Panc1 (cell line): ENCODE measurements at regions not wholly inside any gene's neighbourhood (a gene's known extent, or its start where the extent isn't known, plus 50 kb on each side); places are given as distances from the start of the nearest gene placed in this dataset.

Experiments used
- ATAC-seq: fragments of 200-7000 bp; cut with Tn5 transposase; 2 replicates; pipeline ENCODE4 v1.9.1; 2020; ENCODE audit warnings: mild to moderate bottlenecking, moderate library complexity
- BruUV-seq: library from RNA; stranded (reverse); fragments of 400-500 nt; replicated peaks from 2 replicates; lab custom pipeline; 2021; lab: Mats Ljungman, UMichigan
- CTCF ChIA-PET: fragments of 300-600 bp; sonication (Branson Sonifier 250); formaldehyde crosslinking; loops from one replicate; lab custom pipeline; 2022; ENCODE audit warnings: antibody characterized with exemption; lab: Charles Lee
- POLR2A ChIA-PET: fragments of 300-600 bp; sonication (Branson Sonifier 250); formaldehyde crosslinking; loops from one replicate; lab custom pipeline; 2022; ENCODE audit warnings: antibody characterized with exemption; lab: Charles Lee
- DNase-seq: peaks from one replicate; pipeline ENCODE4 v3.0.0-alpha.2; 2010; ENCODE audit warnings: low read depth, low spot score
- H3K27ac ChIP-seq: 2 replicates; pipeline ENCODE4 v1.5.1; 2011; ENCODE audit warnings: mild to moderate bottlenecking, low read length, inconsistent platforms
- H3K27me3 ChIP-seq: fragments of 200-500 bp; sonication (Bioruptor generic); 2 replicates; pipeline ENCODE4 v1.6.0; 2014; ENCODE audit warnings: low read length, inconsistent platforms; ENCODE audit not compliant: control insufficient read depth, insufficient read depth
- H3K36me3 ChIP-seq: fragments of 200-500 bp; sonication (Bioruptor generic); 2 replicates; pipeline ENCODE4 v1.5.1; 2014; ENCODE audit warnings: inconsistent platforms, mild to moderate bottlenecking, low read length, moderate library complexity; ENCODE audit not compliant: control insufficient read depth, insufficient read depth
- H3K4me1 ChIP-seq: 2 replicates; pipeline ENCODE4 v1.5.1; 2011; ENCODE audit warnings: inconsistent platforms, mild to moderate bottlenecking, low read length, moderate library complexity; ENCODE audit not compliant: control insufficient read depth, insufficient read depth
- H3K4me3 ChIP-seq, 2 experiments: 2 replicates each; pipeline ENCODE4 v1.5.1; 2011 to 2012; ENCODE audit warnings: low read depth in 2 of 2, low read length in 2 of 2, mild to moderate bottlenecking in 2 of 2, inconsistent platforms in 1 of 2, moderate library complexity in 1 of 2
- H3K9me3 ChIP-seq: fragments of 200-500 bp; sonication (Bioruptor generic); 2 replicates; pipeline ENCODE4 v1.5.1; 2014; ENCODE audit warnings: low read depth, mild to moderate bottlenecking, inconsistent platforms, low read length, moderate library complexity; ENCODE audit not compliant: control insufficient read depth, insufficient read depth
- POLR2AphosphoS5 ChIP-seq: IDR thresholded peaks from 2 replicates; pipeline ENCODE4 v1.6.1; 2012; ENCODE audit warnings: mild to moderate bottlenecking, low read depth, low read length, moderate library complexity
- SIN3A ChIP-seq: IDR thresholded peaks from 2 replicates; pipeline ENCODE4 v1.6.1; 2012; ENCODE audit warnings: low read depth, mild to moderate bottlenecking, low read length, moderate library complexity, borderline replicate concordance; ENCODE audit not compliant: insufficient read depth
- TCF7L2 ChIP-seq: IDR thresholded peaks from 2 replicates; pipeline ENCODE4 v1.6.1; 2011; ENCODE audit warnings: mild to moderate bottlenecking, low read depth, low read length, inconsistent platforms
- in situ Hi-C: cut with HindIII; loops from 2 replicates; pipeline ENCODE4 v1.10.0; 2016; ENCODE audit warnings: low sequenced_read_pairs, low pct_unique_long_range_greater_than_20kb
- intact Hi-C: fragments of 100-400 bp; cut with micrococcal nuclease; formaldehyde crosslinking; loops from one replicate; pipeline ENCODE4 v1.10.0; 2022; ENCODE audit not compliant: unreplicated experiment
- TF ChIP-seq, protein P1 (sequence below), 2 experiments: IDR thresholded peaks; 2 replicates each; pipeline ENCODE4 v1.6.1; 2011 to 2012; ENCODE audit warnings: low read depth in 2 of 2, control low read depth in 1 of 2, low read length in 1 of 2, mild to moderate bottlenecking in 1 of 2, moderate library complexity in 1 of 2; ENCODE audit not compliant: insufficient read depth in 1 of 2
- TF ChIP-seq, protein P2 (sequence below): fragments of 450-650 bp; IDR thresholded peaks from 2 replicates; pipeline ENCODE4 v1.5.1; 2017; ENCODE audit warnings: mild to moderate bottlenecking

DNA sequence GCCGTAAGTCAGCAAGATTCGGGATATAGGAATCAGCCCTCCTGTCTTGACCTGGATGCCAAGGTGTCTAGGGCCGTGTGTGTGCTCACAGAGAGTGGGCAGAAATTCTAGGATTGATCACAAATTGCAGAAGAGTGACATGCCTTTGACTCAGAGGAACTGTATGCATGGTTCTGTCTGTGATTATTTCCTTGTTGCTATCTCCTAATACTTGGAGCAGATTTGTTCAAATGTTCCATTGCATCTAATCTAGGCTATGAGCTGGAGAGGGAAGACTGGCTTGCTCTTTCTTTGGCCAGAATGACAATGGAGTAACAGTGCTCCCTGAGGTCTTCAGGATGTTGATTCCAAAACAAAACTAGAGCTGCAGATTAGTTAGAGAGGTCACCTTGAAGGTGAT lies 115.0 kb downstream of the EN1 start:
- ChIA-PET CTCF (no interaction called here), POLR2A (no interaction called here)
- intact Hi-C loops (no loop called here), in situ Hi-C loops (no loop called here)
- DNase-seq (no peak), ATAC-seq (no peak)
- Histone ChIP-seq H3K27me3 (no peaks in the 10 kb centered on the region), H3K4me3 (no peak overlapping the region), H3K27ac (no peak overlapping the region), H3K4me1 (no peaks in the 10 kb centered on the region), H3K36me3 (no peaks in the 10 kb centered on the region), H3K9me3 (0 out of 2 replicates have a peak, but pooled peaks cover 4% of the 10 kb centered on the region)
- no peak for TF ChIP-seq POLR2AphosphoS5
- TF ChIP-seq SIN3A = no peak
- TF ChIP-seq, protein P1, sequence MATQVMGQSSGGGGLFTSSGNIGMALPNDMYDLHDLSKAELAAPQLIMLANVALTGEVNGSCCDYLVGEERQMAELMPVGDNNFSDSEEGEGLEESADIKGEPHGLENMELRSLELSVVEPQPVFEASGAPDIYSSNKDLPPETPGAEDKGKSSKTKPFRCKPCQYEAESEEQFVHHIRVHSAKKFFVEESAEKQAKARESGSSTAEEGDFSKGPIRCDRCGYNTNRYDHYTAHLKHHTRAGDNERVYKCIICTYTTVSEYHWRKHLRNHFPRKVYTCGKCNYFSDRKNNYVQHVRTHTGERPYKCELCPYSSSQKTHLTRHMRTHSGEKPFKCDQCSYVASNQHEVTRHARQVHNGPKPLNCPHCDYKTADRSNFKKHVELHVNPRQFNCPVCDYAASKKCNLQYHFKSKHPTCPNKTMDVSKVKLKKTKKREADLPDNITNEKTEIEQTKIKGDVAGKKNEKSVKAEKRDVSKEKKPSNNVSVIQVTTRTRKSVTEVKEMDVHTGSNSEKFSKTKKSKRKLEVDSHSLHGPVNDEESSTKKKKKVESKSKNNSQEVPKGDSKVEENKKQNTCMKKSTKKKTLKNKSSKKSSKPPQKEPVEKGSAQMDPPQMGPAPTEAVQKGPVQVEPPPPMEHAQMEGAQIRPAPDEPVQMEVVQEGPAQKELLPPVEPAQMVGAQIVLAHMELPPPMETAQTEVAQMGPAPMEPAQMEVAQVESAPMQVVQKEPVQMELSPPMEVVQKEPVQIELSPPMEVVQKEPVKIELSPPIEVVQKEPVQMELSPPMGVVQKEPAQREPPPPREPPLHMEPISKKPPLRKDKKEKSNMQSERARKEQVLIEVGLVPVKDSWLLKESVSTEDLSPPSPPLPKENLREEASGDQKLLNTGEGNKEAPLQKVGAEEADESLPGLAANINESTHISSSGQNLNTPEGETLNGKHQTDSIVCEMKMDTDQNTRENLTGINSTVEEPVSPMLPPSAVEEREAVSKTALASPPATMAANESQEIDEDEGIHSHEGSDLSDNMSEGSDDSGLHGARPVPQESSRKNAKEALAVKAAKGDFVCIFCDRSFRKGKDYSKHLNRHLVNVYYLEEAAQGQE (IDR thresholded peaks at IDR 0.05; ENCODE audit: insufficient read depth in 1 of 2, low read depth in 2 of 2, low read length in 1 of 2) = no peak
- TF ChIP-seq TCF7L2 = no peak
- TF ChIP-seq, protein P2, sequence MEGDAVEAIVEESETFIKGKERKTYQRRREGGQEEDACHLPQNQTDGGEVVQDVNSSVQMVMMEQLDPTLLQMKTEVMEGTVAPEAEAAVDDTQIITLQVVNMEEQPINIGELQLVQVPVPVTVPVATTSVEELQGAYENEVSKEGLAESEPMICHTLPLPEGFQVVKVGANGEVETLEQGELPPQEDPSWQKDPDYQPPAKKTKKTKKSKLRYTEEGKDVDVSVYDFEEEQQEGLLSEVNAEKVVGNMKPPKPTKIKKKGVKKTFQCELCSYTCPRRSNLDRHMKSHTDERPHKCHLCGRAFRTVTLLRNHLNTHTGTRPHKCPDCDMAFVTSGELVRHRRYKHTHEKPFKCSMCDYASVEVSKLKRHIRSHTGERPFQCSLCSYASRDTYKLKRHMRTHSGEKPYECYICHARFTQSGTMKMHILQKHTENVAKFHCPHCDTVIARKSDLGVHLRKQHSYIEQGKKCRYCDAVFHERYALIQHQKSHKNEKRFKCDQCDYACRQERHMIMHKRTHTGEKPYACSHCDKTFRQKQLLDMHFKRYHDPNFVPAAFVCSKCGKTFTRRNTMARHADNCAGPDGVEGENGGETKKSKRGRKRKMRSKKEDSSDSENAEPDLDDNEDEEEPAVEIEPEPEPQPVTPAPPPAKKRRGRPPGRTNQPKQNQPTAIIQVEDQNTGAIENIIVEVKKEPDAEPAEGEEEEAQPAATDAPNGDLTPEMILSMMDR = no peak
- no TSS peak for BruUV-seq

DNA sequence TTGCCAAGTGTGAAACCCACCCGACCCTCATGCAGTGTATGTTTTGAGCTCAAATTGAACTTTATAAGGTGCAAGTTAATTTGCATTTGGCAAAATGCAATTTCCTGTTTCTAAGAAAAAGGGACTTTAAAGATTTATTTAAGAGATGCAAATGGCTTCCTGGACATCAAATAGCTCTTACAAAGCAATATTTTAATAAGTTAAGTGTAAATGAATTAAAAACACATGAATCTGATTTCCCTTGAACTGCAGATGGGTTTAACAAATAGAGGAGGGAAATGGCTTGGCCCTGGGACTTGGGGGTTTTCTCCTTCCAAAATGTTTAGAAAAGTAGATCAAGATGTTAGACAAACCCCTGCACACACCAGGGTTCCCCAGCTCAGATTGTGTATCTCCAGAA lies 116.0 kb downstream of the EN1 start:
- ATAC-seq (no peak), DNase-seq (no peak)
- no TSS peak for BruUV-seq
- intact Hi-C loops (no loop called here), in situ Hi-C loops (no loop called here)
- CTCF ChIA-PET = no interaction called here
- H3K9me3 ChIP-seq = 0 out of 2 replicates have a peak, but pooled peaks cover 4% of the 10 kb centered on the region
- no peak overlapping the region for H3K4me3 ChIP-seq
- POLR2A ChIA-PET = no interaction called here
- no peak overlapping the region for H3K27ac ChIP-seq
- TF ChIP-seq, protein P2 = no peak
- TF ChIP-seq, protein P1 (IDR thresholded peaks at IDR 0.05; ENCODE audit: insufficient read depth in 1 of 2, low read depth in 2 of 2, low read length in 1 of 2) = no peak
- TF ChIP-seq POLR2AphosphoS5 = no peak
- H3K36me3 ChIP-seq = no peaks in the 10 kb centered on the region
- no peaks in the 10 kb centered on the region for H3K4me1 ChIP-seq
- H3K27me3 ChIP-seq = no peaks in the 10 kb centered on the region
